BLaER1 treated with 17β-estradiol and CSF1 and Interleukin-3, amounts not matched to agents 10 nM and 100 nM (cell line): ENCODE measurements at regions not wholly inside any gene's neighbourhood (a gene's known extent, or its start where the extent isn't known, plus 50 kb on each side); places are given as distances from the start of the nearest gene placed in this dataset.

Source experiments
- H3K27ac ChIP-seq, 11 experiments: shearing (Covaris generic); formaldehyde crosslinking; 2 replicates each; pipeline ENCODE4 v1.8.1; 2022
- H3K27me3 ChIP-seq, 11 experiments: shearing (Covaris generic); formaldehyde crosslinking; 2 replicates each; pipeline ENCODE4 v1.8.1; 2022
- H3K36me3 ChIP-seq, 11 experiments: shearing (Covaris generic); formaldehyde crosslinking; 2 replicates each; pipeline ENCODE4 v1.8.1; 2022
- H3K4me1 ChIP-seq, 10 experiments: shearing (Covaris generic); formaldehyde crosslinking; 2 replicates each; pipeline ENCODE4 v1.8.1; 2022
- H3K4me2 ChIP-seq, 11 experiments: shearing (Covaris generic); formaldehyde crosslinking; 2 replicates each; pipeline ENCODE4 v1.8.1; 2022
- H3K4me3 ChIP-seq, 10 experiments: shearing (Covaris generic); formaldehyde crosslinking; 2 replicates each; pipeline ENCODE4 v1.8.1; 2022
- H3K9ac ChIP-seq, 11 experiments: shearing (Covaris generic); formaldehyde crosslinking; 2 replicates each; pipeline ENCODE4 v1.8.1; 2022
- H3K9me3 ChIP-seq, 11 experiments: shearing (Covaris generic); formaldehyde crosslinking; replicated peaks in 1 of 11; 2 replicates each; pipeline ENCODE4 v1.8.1; 2022
- H4K20me1 ChIP-seq, 11 experiments: shearing (Covaris generic); formaldehyde crosslinking; 2 replicates each; pipeline ENCODE4 v1.8.1; 2022
- Cebpa-rat ChIP-seq, 11 experiments: shearing (Covaris generic); IDR thresholded peaks; 2 replicates each; pipeline ENCODE4 v1.8.1; 2022

DNA sequence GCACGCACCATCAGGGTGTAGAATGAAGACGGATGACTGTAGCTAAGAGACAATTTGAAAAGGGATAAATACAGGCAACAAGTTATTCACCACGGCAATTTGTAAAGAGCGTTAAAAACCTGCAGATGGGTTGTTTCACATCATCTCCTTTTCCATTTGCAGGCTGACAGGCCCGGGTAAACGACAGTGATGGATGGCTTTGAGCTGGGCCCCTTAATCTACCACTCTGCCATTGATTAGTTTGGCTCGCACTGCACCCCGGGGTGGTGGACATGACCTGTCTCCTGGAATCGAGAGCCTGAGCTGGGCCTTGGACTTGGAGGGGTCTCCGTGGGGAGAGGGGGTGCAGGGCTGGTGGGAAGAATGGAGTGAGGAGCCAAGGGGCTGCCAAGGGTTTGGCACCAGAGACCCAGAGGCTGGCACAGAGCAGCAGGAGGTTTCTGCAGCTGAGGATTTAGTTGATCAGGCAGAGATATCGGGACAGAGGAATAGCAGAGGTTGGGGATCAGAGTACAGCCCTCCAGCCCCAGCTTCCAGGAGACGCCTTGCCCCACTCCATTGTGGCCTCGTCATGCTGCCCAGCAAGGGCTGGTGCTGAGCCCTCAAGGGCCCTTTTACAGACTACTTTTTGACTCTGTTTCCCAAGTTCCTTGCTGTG is 110.6 kb upstream of the NECTIN1 start:
- no peaks in the 10 kb centered on the region for H3K36me3 ChIP-seq
- H3K4me2 ChIP-seq, result no peak overlapping the region
- no peak overlapping the region for H3K4me3 ChIP-seq
- H3K9me3 ChIP-seq, result peaks cover 0 to 16% (median 5%) of the 10 kb centered on the region in 11 experiments; a peak in 5 of 22 replicates
- H3K9ac ChIP-seq, result no peak overlapping the region
- H3K4me1 ChIP-seq, result peaks cover 0 to 8% (median 7%) of the 10 kb centered on the region in 10 experiments; a peak in 11 of 20 replicates
- no peaks in the 10 kb centered on the region for H3K27me3 ChIP-seq
- no peak overlapping the region for H3K27ac ChIP-seq
- no peak for TF ChIP-seq Cebpa-rat (IDR thresholded peaks at IDR 0.05)
- no peaks in the 10 kb centered on the region for H4K20me1 ChIP-seq

DNA sequence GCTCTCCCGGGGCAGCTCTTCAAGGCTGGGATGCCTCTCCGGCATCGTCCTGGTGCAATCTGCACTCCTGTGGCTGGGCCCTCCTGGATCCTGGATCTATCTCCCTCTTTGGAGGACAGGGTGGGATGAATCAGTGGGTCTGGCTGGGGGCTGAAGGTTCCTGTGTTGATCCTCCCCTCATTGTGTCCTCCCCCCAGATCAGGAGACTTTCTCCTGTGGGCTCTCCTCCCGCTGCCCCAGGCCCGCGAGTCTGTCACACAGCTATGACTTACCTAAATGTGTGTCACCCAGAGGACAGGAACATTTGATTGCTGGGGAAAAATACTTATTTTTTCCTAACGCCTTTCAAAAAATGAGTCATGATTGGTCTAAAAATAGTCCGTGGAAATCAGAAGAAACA is 106.8 kb upstream of the NECTIN1 start:
- no peak overlapping the region for H3K9ac ChIP-seq
- H3K27ac ChIP-seq, result no peak overlapping the region
- no peak for TF ChIP-seq Cebpa-rat (IDR thresholded peaks at IDR 0.05)
- peaks cover 0 to 8% (median 7%) of the 10 kb centered on the region in 10 experiments; a peak in 11 of 20 replicates for H3K4me1 ChIP-seq
- peaks cover 0 to 16% (median 5%) of the 10 kb centered on the region in 11 experiments; a peak in 5 of 22 replicates for H3K9me3 ChIP-seq
- H3K4me2 ChIP-seq, result peak overlapping the region in 8 of 11 experiments; percentile 7 to 33 (median 12); a peak in 7 of 22 replicates
- no peaks in the 10 kb centered on the region for H3K36me3 ChIP-seq
- H4K20me1 ChIP-seq, result no peaks in the 10 kb centered on the region
- no peak overlapping the region for H3K4me3 ChIP-seq
- no peaks in the 10 kb centered on the region for H3K27me3 ChIP-seq

DNA sequence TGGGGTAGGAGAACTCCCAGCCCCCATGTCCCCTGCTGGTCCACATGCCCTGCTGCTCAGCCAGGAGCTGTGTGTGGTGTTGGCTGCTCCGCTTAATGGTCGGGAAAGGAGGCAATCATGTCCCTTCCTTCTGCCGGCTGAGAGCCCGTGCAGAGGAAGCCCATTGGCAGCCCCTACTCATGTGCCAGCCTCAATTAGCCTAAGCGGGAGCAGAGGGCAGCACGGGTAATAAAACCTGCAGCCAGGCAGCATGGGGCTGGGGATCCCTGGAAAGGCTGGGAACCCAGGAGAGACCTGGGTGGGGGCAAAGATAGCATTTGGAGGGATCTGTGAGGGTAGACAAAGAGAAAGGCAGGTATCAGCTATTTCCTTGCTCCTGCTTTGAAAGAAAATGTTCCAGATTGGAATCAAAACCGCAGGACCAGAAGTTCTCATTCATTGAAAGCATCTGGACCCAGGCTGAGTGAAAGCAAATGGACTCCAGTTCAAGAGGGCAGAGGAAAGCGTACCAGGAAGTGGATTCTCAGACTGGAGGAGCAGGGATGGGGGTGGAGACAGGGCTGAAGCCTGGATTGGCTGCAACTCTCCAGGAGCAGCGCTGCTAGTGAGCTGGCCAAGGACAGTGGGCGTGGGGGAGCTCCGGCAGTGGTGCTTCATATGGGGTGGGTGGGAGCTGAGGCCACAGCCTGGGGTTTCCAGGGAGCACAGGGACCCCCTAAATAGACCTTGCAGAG is 103.4 kb upstream of the NECTIN1 start:
- Histone ChIP-seq H3K9me3 (peaks cover 0 to 14% (median 5%) of the 10 kb centered on the region in 11 experiments; a peak in 5 of 22 replicates), H3K4me3 (no peak overlapping the region), H3K4me2 (no peak overlapping the region), H3K27me3 (no peaks in the 10 kb centered on the region), H3K9ac (no peak overlapping the region), H3K27ac (no peak overlapping the region), H4K20me1 (no peaks in the 10 kb centered on the region), H3K36me3 (no peaks in the 10 kb centered on the region), H3K4me1 (peaks cover 0 to 8% (median 7%) of the 10 kb centered on the region in 10 experiments; a peak in 11 of 20 replicates)
- no peak for TF ChIP-seq Cebpa-rat (IDR thresholded peaks at IDR 0.05)

DNA sequence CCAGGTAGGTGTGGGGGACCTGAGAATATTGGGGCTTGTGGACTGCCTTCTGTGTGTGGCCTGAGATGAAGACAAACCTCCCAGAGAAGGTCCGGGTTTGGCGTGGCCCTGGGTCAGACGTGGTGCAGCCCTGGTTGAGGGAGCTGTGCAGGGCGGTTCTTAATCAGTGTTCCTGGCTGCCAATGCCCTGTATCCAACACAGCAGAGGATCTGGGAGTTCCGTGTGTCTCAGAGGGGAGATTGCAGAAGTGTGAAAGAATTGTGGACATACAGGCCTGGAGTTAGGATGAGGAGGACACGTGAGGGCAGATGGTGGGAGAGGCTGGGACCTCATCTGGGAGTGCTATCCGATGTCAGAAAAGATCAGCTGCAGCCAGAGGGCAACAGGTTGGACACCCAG is 102.0 kb upstream of the NECTIN1 start:
- Histone ChIP-seq H3K27me3 (no peaks in the 10 kb centered on the region), H3K9ac (no peak overlapping the region), H3K4me3 (no peak overlapping the region), H3K4me1 (peaks cover 0 to 7% (median 5%) of the 10 kb centered on the region in 10 experiments; a peak in 11 of 20 replicates), H4K20me1 (no peaks in the 10 kb centered on the region), H3K27ac (no peak overlapping the region), H3K4me2 (no peak overlapping the region), H3K36me3 (no peaks in the 10 kb centered on the region), H3K9me3 (peaks cover 0 to 15% (median 5%) of the 10 kb centered on the region in 11 experiments; a peak in 17 of 22 replicates)
- TF ChIP-seq Cebpa-rat (IDR thresholded peaks at IDR 0.05), result no peak

DNA sequence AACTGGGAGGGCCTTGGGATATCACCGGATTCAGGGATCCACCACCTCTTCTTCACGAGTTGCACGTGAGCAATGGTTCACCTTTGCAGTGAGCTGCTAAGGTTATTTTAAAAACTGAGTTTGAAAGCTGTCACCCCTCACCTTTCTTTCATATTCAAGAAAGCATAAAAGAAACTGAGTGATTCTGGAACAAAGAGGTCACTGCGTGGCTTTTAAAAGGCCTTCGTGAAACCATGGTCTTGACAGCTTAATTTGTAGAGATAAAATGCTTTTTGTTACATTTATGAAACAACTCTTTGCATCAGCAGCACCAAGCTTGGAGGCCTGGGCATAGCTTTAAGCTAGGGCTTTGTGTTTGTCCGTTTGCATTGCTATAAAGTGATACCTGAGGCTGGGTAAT is 101.4 kb upstream of the NECTIN1 start:
- Histone ChIP-seq H3K4me2 (no peak overlapping the region), H3K9ac (no peak overlapping the region), H3K27ac (no peak overlapping the region), H3K27me3 (no peaks in the 10 kb centered on the region), H3K9me3 (peaks cover 6 to 21% (median 10%) of the 10 kb centered on the region in 11 experiments; a peak in 21 of 22 replicates), H3K4me1 (peaks cover 0 to 1% (median 0%) of the 10 kb centered on the region in 10 experiments; a peak in 3 of 20 replicates), H4K20me1 (no peaks in the 10 kb centered on the region), H3K4me3 (no peak overlapping the region), H3K36me3 (no peaks in the 10 kb centered on the region)
- TF ChIP-seq Cebpa-rat (IDR thresholded peaks at IDR 0.05), result no peak

DNA sequence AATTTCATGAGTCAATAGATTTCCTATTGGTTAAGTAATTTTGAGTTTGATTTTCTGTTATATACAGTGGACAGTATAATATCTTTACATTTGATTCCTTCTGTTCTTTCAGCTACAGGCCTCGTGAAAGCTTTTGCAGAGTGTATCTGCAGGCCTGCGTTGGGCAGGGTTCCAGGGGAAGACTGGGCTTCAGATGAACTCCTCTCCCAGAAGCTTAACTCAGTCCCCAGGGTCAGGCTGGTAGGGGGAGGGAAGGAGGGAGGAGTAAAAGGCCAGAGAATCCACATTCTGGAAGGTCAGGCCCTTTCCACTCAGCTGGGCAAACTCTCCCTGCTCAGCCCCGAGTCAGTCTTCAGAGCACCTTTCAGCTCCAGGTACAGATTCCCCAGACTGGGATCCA is 100.4 kb upstream of the NECTIN1 start:
- Histone ChIP-seq H4K20me1 (no peaks in the 10 kb centered on the region), H3K36me3 (no peaks in the 10 kb centered on the region), H3K4me1 (no peaks in the 10 kb centered on the region), H3K9ac (no peak overlapping the region), H3K4me3 (no peak overlapping the region), H3K9me3 (peaks cover 10 to 30% (median 15%) of the 10 kb centered on the region in 11 experiments; a peak in 21 of 22 replicates), H3K27me3 (no peaks in the 10 kb centered on the region), H3K4me2 (no peak overlapping the region), H3K27ac (no peak overlapping the region)
- TF ChIP-seq Cebpa-rat (IDR thresholded peaks at IDR 0.05), result no peak

DNA sequence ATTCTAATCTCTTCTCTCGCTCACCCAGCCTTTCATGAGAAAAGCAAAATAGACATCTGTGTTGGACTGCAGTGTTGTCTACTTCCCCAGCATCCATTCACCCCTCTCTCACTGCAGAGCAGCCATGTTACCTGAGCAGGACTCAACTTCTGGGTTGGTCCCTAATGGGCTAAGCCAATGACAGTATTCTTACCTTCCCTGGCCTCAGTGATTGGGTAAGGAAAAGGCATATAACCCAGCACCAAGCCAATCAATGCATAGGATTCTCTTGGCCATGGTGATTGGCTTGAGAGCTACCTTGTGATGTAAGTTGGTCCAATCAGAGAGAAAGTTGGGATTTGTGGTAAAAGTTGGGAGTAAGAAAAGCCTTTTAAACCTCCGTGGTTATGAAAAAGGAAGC is 99.8 kb upstream of the NECTIN1 start:
- no peaks in the 10 kb centered on the region for H3K4me1 ChIP-seq
- H3K27me3 ChIP-seq, result no peaks in the 10 kb centered on the region
- no peak overlapping the region for H3K4me3 ChIP-seq
- H3K9ac ChIP-seq, result no peak overlapping the region
- H3K27ac ChIP-seq, result no peak overlapping the region
- no peaks in the 10 kb centered on the region for H3K36me3 ChIP-seq
- TF ChIP-seq Cebpa-rat (IDR thresholded peaks at IDR 0.05), result no peak
- H3K9me3 ChIP-seq, result peaks cover 10 to 30% (median 15%) of the 10 kb centered on the region in 11 experiments; a peak in 21 of 22 replicates
- H4K20me1 ChIP-seq, result no peaks in the 10 kb centered on the region
- H3K4me2 ChIP-seq, result no peak overlapping the region

DNA sequence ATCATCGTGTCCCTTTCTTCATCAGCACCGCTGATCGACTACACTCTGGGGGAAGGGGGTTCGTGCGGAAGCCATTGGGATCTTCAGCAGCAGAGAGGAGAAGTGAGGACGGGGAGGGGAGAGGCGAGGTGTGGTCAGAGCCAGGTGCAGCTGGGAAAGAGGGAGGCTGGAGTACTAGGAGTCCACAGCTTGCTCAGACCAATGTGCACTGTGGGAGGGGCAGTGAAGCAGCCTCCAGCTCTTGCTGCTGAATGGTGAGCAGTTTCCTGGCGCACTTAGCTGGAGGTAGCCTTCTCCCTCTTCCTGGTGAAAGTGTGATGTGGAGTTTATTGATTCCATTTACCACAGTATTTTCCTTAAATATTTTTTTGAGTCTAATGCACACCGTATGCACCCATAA is 99.0 kb upstream of the NECTIN1 start:
- TF ChIP-seq Cebpa-rat (IDR thresholded peaks at IDR 0.05), result no peak
- no peaks in the 10 kb centered on the region for H3K36me3 ChIP-seq
- H3K9ac ChIP-seq, result no peak overlapping the region
- H3K4me3 ChIP-seq, result no peak overlapping the region
- no peaks in the 10 kb centered on the region for H3K4me1 ChIP-seq
- no peak overlapping the region for H3K4me2 ChIP-seq
- H3K9me3 ChIP-seq, result peaks cover 10 to 30% (median 15%) of the 10 kb centered on the region in 11 experiments; a peak in 21 of 22 replicates
- no peak overlapping the region for H3K27ac ChIP-seq
- H3K27me3 ChIP-seq, result no peaks in the 10 kb centered on the region
- no peaks in the 10 kb centered on the region for H4K20me1 ChIP-seq

DNA sequence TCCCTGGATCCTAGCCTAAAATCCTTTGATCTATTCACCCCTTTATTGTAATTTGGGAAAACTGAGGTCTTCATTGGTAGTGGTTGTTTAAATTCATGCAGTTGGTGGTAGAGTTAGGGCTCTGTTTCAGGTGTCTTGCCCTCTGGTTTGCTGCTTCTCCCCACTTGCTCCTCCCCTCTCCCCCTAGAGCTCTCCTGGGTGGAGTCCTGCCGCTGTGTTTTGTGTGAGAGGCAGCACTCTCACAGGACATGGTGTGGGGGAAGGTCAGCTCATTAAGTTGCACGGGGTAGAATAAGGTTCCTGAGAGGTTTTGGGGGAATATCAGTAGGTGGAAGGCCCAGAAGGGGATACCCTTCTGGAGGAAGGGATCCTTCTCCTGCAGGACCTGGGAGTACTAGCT is 98.1 kb upstream of the NECTIN1 start:
- no peaks in the 10 kb centered on the region for H3K36me3 ChIP-seq
- no peaks in the 10 kb centered on the region for H3K27me3 ChIP-seq
- no peaks in the 10 kb centered on the region for H3K4me1 ChIP-seq
- H3K4me2 ChIP-seq, result no peak overlapping the region
- H4K20me1 ChIP-seq, result no peaks in the 10 kb centered on the region
- H3K4me3 ChIP-seq, result no peak overlapping the region
- H3K9me3 ChIP-seq, result peaks cover 10 to 30% (median 15%) of the 10 kb centered on the region in 11 experiments; a peak in 21 of 22 replicates
- no peak overlapping the region for H3K9ac ChIP-seq
- H3K27ac ChIP-seq, result no peak overlapping the region
- no peak for TF ChIP-seq Cebpa-rat (IDR thresholded peaks at IDR 0.05)
